CD4-positive, alpha-beta T cell treated with Interleukin-4 for 1 hour (primary cell): ENCODE measurements at regions not wholly inside any gene's neighbourhood (a gene's known extent, or its start where the extent isn't known, plus 50 kb on each side); places are given as distances from the start of the nearest gene placed in this dataset.
"Not testable (repeated sequence)": the region's sequence is repeated elsewhere in the genome, so short reads cannot be mapped to it uniquely, and the experiment has no call there.

Experiments
- DNase-seq, 2 donors: peaks; one replicate each; pipeline ENCODE4 v3.0.0-alpha.2; 2020 to 2022

DNA sequence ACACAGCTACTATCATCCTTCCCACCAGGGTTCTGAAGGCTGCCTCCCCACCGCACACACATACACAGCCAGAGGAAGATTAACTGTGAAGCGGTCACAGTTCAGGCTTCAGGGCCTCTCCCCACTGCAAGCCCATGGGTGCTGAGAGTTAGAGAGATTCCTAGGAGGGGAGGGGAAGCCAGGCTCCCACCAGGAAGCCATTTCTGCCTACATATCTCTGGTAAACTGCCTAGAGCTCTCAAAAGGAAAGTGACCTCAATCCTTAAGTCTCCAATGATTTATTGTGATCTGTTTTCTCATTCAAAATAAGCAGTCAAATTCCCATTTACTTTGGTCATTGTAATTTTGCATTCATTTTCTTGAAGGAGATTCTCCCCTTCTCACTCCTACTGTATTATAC lies 141.0 kb upstream of the BNIP2 start:
- DNase-seq = no peak

DNA sequence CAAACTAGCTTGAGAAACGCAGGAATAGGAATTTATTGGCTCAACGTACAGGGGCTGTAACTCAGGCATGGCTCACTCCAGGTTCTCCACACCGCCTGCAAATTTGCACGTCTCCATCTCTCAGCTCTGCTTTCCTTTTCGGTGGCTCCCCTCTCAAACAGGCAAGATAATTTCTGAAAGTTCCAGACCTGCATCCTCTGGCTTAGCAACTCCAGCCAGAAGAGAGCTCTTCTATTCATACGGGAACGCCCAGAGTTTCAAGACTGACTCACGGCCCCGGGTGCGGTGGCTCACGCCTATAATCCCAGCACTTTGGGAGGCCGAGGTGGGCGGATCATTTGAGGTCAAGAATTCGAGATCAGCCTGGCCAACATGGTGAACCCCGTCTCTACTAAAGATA lies 139.7 kb upstream of the BNIP2 start:
- DNase-seq = no peak

- no peak for DNase-seq
Measured at GRCh38 chr15:59828263-59828662, 139.1 kb upstream of the BNIP2 start.

- no peak for DNase-seq
Measured at GRCh38 chr15:59825901-59826300, 136.8 kb upstream of the BNIP2 start.

DNA sequence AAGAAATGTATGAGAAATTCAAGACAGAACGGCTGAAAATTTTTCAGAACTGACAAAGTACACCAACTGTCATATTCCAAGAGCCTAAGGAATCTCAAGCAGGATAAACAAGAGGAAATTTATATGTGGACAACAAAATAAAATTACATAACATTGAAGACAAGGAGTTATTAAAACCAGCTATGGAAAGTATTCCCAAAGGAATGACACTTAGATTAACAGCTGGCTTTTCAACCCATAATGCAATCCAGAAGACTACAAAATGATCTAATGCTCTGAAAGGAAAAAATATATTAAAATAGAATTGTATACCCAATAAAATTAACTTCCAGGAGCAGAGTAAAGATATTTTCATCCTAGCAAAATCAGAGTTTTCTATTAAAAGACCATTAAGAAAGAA lies 132.2 kb upstream of the BNIP2 start:
- DNase-seq = no peak

- no peak for DNase-seq
Measured at GRCh38 chr15:59819092-59819491, 130.0 kb upstream of the BNIP2 start.

DNA sequence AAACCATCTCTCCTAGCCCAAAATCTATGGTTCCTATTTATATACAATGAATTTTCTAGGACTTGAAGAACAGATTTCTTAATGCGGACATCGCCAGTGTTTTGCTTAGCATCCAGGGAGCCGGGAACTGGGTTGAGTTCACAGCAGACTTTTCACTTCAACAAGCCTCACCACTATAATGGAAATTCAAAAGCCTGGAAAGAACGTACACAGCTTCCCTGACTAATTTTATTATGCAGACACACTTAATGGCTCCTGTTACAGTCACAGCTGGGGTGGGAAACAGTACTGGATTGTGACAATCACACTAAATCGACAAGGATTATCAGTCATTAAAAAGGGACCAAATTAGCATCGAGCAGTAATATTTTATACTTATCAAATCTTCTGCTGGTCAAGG lies 129.2 kb upstream of the BNIP2 start:
- DNase-seq = no peak

DNA sequence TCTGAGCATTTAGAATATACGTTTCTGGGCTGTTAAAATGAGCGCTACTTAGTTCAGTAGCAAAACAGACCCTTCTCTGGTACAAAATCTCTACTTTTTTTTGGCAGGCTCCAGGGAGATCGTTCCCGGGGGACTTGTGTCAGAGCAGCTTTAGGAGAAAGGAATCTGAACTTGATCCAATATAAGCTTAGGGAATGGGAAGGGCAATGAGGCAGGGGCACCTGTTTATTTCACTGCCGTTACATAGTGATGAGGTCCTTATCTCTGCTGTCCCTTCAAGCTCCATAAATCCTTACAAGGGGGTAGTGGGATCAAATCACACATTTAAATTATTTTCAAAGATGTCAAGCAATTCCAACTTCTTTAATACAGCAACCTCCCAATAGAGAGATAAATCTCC lies 128.7 kb upstream of the BNIP2 start:
- DNase-seq = no peak

- DNase-seq = no peak
Measured at GRCh38 chr15:59817053-59817452, 127.9 kb upstream of the BNIP2 start.

DNA sequence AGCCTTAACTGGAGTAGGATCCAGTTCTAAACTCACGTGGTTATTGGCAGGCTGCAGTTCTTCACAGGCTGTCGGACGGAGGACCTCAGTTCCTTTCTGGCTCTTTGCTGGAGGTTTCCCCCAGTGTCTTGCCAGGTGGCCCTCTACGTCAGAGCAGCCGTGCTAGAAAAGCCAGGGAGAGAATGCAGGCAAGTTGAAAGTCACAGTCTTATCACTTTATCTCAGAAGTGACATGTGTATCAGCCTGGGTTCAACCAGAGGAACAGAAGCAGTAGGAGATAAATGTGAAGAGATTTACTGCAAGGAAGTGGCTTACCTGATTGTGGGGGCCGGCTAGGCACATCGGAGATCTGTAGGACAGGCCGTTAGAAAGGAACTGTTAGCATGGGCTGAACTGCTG lies 125.3 kb upstream of the BNIP2 start:
- DNase-seq = peak; percentile 31 to 49

GRCh38 chr15:59812889-59813288 lies 123.8 kb upstream of the BNIP2 start:
- DNase-seq = no peak

DNA sequence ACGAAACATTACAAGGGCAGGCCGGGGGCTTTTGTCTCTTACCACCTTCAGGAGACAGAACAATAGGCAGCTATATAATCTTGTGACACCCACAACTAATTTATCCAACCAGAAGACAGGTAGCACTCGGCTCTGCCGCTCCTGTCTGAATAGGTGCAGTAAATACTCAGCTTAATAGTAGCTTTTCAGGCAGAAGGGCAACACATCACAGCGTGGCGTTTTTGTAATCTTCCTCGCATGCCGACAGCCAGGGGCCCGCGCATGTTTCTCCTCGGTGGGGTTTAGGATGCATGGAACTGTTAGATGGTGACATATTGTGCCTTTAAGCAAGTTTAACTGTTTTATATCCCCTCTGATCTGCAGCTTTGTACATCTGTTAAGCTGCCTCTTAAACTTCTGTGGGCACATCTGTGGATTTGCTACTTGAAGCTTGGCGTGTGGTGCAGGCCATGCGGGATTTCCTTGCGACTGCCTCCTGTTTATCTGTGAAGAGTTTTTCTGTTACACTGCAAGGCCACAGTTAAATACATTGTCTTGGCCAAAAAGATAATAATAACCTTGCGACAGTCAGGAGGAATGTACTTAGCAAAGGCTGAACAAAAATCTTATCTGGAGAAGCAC lies 123.2 kb upstream of the BNIP2 start:
- DNase-seq = no peak

- peak; percentile 82 to 85 for DNase-seq
Measured at GRCh38 chr15:59803293-59803966, 114.3 kb upstream of the BNIP2 start.

DNA sequence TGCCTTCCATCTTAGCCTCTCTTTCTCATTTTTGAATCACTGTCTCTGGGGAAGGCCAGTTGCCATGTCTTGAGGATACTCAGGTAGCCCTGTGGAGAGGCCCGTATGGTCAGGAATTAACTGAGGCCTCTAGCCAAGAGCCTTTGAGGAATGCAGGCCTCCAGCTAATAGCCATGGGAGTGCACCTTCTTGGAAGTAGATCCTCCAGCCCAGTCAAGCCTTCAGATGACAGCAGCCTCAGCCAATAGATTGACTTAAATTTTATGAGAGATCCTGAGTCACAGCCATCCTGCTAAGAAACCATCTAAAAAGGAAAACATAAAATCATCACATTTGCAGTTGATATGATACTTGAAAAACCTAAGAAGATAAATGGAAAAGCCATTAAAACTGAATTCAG lies 112.5 kb upstream of the BNIP2 start:
- DNase-seq = no peak

DNA sequence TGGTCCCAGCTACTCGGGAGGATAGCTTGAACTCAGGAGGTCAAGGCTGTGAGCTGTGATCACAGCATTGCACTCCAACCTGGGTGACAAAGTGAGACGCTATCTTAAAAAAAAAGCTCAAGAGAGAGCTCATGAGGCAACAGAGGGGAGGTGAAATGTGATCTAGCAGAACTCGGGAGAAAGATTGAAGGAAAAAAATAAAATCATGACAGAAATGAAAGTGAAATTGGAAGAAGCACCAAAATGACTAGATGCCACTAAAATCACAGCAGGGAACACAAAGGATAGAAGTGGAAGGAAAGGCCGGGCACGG lies 109.4 kb upstream of the BNIP2 start:
- no peak for DNase-seq

DNA sequence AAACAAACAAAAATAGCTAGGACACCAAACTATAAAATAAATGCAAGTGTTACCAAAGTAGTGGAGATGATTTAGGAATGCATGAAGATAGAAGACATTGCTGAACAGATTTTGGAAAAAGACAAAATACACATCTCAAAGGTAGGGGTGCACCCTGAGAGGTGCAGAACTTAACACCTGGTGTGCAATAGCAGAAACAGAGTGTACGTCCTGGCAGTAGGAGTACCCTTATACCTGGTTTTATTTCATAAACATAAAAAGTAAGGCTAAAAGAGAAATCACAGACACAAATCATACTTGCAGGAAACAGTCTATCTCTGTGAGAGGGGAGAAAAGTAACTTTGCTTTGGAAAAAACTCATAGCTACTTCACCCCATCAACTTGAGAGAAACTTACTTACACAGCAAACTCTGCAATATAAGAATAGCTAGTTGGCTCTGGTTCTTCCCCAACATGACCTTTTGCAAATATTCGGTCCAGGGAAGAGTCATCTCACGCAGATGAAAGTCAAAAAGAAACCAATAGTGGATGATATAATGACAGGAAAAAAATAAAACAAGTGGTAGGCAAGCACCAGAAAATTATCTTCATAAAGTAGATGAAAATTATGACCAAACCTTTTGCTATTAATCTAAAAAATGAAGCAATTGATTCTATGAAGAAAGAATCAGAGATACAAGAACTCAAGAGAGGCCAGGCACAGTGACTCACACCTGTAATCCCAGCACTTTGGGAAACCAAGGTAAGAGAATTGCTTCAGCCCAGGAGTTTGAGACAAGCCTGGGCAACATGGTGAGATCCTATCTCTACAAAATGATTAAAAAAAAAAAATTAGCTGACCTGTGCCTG lies 108.9 kb upstream of the BNIP2 start:
- DNase-seq = no peak

- no peak for DNase-seq
Measured at GRCh38 chr15:59794229-59794886, 105.2 kb upstream of the BNIP2 start.

- DNase-seq = peak; percentile 16 to 22
Measured at GRCh38 chr15:59792359-59792758, 103.2 kb upstream of the BNIP2 start.

GRCh38 chr15:59791755-59792154 lies 102.6 kb upstream of the BNIP2 start:
- no peak for DNase-seq

DNA sequence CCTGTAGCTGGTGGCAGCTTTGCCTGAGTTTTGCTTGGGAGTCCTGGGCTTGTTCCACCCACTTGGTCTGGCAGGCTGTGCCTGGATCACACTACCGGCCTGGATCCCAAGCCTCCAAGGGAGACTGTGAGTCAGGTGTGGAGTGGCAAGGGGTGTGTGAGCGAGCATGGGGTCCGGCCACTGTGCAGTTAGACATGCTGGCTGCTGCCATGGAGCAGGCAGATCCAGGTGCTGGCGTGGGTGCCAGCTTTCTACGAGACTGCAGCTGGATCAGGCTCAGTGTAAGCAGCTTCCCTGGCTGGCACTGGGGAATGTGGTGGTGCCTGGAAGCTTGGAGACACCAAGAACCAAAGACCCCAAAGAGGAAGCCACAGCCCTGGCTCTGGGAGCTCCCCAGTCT lies 102.0 kb upstream of the BNIP2 start:
- DNase-seq = no peak

DNA sequence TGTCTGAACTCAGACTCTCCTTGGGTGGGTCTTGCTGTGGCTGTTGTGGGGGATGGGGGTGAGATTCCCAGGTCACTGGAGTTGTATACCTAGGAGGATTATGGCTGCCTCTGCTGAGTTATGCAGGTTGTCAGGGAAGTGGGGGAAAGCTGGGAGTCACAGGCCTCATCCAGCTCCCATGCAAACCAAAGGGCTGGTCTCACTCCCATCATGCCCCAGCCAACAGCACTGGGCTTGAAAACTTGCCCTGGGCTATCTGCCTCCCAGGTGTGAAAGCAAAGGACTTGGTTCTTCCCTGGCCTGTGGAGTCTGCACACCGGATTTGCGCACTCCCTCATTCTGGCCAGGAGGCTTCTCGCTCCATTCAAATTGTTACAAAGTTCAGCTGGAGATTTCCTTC lies 97.3 kb upstream of the BNIP2 start:
- DNase-seq = not testable (repeated sequence)

DNA sequence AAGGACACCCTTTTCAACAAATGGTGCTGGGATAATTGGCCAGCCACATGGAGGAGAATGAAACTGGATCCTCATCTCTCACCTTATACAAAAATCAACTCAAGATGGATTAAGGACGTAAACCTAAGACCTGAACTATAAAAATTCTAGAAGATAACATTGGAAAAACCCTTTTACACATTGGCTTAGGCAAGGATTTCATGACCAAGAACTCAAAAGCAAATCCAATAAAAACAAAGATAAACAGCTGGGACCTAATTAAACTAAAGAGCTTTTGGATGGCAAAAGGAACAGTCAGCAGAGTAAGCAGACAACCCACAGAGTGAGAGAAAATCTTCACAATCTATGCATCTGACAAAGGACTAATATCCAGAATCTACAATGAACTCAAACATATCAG lies 96.9 kb upstream of the BNIP2 start:
- DNase-seq = not testable (repeated sequence)

- not testable (repeated sequence) for DNase-seq
Measured at GRCh38 chr15:59783774-59784520, 94.8 kb upstream of the BNIP2 start.
